SK-N-MC (cell line): ENCODE measurements at regions not wholly inside any gene's neighbourhood (a gene's known extent, or its start where the extent isn't known, plus 50 kb on each side); places are given as distances from the start of the nearest gene placed in this dataset.

Experiments
- EZH2 ChIP-seq: fragments of 200-600 bp; sonication (generic); IDR thresholded peaks from one replicate; pipeline ENCODE4 v1.6.1; 2017; ENCODE audit warnings: antibody characterized with exemption
- POLR2AphosphoS5 ChIP-seq: IDR thresholded peaks from 2 replicates; pipeline ENCODE4 v1.6.1; 2012; ENCODE audit warnings: mild to moderate bottlenecking, low read depth, low read length, borderline replicate concordance

DNA sequence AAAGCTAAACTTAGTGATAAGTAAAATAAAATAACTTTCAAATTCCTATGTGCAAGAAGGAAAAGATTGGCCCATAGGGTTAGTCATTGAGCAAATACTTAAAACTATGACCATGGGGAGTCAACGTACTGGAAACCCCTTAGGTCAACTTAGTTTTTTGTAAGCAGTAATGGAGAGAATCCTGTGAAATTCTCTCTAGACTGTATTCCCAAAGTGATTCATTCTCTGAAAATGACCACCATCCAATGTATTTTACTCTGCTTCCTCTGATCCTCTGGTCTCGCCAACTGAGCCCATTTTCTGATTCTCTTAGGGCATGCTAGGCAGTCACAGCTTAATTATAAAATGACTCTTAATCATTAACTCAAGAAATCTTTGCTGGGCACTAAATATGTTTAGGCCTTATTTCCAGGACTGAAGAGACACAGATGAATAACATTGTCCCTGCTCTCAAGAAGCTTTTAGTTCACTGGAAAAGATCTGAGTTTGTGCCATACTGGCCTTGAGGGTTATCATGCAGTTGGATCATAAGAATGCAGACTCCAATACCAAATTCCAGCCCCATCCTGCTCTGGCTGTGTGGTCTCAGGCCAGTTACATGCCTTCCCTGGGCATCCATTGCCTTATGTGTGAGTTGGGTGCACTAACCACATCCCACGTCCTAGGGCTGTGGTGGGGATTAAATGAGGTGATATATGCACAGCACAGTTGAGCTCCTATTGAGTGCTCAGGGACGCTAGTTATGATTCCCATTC is 732.4 kb downstream of the AACS start:
- TF ChIP-seq EZH2 = no peak
- TF ChIP-seq POLR2AphosphoS5 = no peak
